ENCODE measurements at regions not wholly inside any gene's neighbourhood (a gene's known extent, or its start where the extent isn't known, plus 50 kb on each side); places are given as distances from the start of the nearest gene placed in this dataset.

DNA sequence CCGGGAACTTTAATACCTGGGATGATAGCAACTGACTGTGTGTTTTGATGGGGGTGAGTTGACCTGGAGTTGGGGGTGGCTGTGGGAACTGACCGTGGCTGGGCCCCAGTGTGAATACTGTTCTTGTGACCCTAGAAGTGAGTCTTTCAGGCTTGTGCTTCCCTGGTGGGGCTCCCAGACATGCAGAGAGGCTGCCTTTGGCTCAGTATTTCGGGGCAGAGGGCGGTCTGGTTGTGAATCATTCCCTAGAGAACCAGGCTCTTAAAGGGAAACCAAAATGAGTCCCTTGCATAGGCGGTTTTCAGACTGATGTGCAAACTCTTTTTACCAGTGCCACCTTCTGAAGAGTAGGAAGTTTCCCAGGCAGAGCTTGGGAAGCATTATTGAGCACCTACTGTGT lies 132.1 kb downstream of the MACROH2A1 start:
- TF ChIP-seq POLR2A (IDR thresholded peaks at IDR 0.05) (no peak), POLR2AphosphoS5 (IDR thresholded peaks at IDR 0.05) (no peak), EP300 (IDR thresholded peaks at IDR 0.05) (no peak)
- TF ChIP-seq, protein P1, sequence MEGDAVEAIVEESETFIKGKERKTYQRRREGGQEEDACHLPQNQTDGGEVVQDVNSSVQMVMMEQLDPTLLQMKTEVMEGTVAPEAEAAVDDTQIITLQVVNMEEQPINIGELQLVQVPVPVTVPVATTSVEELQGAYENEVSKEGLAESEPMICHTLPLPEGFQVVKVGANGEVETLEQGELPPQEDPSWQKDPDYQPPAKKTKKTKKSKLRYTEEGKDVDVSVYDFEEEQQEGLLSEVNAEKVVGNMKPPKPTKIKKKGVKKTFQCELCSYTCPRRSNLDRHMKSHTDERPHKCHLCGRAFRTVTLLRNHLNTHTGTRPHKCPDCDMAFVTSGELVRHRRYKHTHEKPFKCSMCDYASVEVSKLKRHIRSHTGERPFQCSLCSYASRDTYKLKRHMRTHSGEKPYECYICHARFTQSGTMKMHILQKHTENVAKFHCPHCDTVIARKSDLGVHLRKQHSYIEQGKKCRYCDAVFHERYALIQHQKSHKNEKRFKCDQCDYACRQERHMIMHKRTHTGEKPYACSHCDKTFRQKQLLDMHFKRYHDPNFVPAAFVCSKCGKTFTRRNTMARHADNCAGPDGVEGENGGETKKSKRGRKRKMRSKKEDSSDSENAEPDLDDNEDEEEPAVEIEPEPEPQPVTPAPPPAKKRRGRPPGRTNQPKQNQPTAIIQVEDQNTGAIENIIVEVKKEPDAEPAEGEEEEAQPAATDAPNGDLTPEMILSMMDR (IDR thresholded peaks at IDR 0.05) = no peak

Data from gastroesophageal sphincter (tissue), 3 donors.